Activated CD4-positive, CD25-positive, alpha-beta regulatory T cell (primary cell): ENCODE measurements at regions not wholly inside any gene's neighbourhood (a gene's known extent, or its start where the extent isn't known, plus 50 kb on each side); places are given as distances from the start of the nearest gene placed in this dataset.

Source experiments
- DNase-seq, 4 experiments: peaks; one replicate each; lab custom pipeline; 2025; lab: John Stamatoyannopoulos, UW

DNA sequence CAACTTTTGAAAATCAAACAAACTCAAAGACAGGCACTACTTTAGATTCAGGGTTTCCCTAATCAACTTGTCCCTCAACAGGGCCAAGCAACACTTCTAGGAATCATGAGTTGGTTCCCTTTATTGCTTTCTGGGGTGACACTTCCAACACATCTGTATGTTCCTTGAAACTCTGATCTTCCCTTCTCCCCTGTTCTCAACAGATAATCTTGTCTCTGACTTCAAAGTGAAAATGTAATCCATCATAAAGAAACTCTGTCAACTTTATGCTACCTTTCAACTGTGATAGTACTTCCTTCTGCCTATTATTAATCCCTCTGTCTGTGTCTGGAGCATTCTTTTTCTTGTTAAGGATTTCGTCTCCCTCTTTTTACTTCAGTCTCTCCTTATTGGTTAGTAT is 250.1 kb upstream of the MEF2C start:
- DNase-seq, result no peak

DNA sequence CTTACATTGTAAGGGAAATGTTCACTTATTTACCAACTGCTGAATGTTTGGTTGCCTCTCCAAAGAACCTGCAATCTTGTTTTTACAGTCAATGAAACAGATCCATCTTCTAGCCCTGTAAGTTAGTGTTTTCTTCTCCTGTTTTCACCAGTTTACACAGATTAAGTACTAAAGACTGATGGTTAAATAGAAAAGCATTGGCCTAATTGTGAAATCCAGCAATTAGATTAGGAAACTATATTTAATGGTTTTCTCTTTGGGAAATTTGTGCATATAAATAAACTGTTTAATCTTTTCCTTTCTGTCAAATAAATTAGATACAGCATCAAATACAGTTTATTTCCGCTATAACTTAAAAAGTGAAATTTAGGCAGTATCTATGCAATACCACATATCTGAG is 247.9 kb upstream of the MEF2C start:
- no peak for DNase-seq

DNA sequence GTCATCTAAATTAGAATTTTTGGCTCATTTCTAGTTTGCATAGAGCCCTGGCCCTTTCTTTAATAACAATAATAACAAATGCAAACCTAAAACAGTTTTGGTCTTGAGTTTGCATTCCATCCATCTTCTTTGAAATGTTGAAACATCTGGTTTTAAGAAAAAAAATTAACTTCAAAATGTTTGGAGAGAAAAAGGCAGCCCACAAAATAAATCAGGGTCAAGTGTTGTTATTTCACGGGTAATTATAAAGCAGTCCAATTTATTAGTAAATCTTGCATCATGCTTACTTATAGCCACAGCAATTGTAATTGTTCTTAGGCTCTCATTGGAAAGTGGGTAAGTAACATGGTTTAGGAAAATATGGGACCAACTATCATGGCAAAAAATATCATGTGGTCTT is 247.0 kb upstream of the MEF2C start:
- no peak for DNase-seq

DNA sequence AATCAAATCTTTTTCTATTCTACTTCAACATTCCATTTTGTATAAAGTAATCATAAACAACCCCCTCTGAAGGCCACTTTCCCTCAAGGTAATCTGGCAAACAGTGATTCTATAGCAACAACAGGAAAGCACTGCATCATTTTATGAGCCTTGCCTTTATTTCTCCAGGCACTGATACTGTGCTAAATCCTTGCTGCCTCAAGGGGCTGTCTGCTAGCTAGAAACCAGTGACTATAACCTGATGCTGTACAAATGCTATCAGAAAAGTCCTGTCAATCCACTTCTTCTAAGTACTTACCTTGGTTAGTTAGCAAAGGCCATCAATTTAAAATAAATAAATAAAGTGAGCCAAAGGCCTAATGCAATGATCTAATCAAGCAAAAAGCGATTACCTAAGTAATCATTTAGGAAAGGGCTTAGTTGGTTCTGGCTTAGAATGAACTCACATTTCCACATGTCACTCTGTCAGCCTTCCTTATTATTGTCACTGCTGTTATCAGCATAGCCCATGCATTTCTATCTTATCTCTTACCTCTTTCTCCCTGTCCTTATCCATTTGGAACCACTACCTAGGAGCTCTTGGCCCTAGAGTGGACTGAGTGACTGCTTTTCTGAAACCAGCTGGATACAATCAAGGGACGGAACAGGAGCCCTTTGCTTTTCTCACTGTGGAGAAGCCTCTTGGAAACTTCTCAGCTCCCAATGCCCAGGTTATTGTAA is 246.1 kb upstream of the MEF2C start:
- DNase-seq, result no peak

DNA sequence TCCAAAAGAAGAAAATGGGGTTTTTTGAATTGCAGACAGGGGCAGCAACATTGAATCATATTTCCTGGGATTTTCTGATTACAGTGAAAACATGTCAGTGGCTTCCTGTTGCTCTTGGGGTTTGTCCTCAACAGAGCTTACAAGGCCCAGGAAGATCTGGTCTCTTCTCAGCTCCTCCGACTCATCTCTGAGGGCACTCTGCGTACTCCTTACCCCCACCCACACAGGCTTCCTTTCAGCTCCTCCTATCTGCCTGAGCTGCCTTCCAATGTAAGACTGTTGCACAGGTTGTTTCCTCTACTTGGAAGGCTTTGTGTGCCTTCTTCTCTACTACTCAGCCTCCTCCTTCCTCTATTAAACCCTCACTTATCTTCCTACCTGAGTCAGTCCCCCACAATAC is 245.1 kb upstream of the MEF2C start:
- no peak for DNase-seq

DNA sequence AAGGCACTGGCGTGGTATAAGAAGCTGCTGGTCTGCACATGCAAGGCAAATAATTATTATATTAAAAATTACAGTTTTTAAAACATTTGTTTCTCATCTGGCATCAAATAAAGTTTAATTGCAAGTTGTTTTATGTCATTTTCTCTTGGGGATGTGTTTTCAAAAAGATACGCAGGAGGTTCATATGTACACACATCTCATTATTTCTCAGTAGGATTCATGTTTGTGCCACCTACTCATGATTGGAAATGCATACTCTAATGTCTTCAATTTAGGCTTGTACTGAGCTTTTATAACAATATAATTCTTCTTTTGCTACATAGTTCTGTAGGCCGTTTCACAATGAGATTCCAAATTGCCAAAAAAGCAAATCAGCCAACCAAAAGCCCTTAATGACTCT is 244.2 kb upstream of the MEF2C start:
- no peak for DNase-seq

DNA sequence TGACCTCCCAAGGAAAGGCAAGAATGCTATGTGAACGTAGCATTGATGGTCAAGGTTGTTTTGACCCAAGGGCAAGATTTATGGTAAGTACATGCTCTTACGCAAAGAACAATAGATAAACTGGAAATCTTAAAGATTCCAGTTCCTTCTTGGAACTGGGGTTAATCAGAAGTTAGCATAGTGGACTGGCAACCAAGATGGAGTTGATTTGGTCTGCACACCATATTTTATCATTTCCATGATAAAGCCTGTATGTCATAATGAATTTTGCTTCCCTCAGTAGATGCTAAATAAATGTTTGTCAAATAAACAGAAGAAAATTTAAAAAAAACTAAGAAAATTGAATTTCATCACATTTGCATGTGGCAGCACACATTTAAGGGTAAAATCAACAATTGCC is 242.4 kb upstream of the MEF2C start:
- DNase-seq, result no peak

DNA sequence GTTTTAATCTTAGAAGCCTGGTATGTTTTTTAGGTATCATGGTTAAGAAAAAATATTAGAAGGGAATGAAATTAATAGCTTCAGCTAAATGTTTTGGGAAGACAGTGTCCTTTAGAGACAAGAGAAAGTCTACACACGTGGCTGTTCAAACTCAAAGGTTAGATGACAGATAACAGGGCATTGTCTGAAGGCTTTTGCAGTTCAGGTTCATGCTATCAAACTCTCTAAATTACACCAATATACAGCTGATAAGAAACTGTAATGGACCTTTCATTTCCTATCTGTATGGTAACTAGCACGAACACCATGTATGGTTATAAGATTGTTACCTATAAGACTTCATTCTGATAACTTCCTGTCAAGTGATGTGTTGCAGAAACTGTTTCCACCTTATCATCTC is 240.6 kb upstream of the MEF2C start:
- no peak for DNase-seq

DNA sequence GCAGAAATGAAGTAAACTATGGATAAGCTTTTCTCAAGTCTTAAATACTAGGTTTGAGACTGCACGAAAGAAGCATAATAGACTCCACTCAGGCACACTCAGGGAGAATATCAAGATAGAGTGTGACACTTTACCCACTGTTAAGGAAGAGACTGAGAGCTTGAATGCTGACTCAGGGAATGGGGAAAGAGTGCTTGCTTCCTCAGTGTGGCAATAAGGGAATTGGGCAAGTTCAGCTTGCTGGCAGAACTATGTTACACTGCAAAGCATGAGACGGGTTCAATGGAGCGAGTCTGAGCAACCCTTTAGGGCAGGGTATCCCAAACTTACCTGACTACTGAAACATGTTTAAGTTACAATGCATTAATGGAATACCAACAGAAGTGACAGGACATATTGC is 237.7 kb upstream of the MEF2C start:
- no peak for DNase-seq

DNA sequence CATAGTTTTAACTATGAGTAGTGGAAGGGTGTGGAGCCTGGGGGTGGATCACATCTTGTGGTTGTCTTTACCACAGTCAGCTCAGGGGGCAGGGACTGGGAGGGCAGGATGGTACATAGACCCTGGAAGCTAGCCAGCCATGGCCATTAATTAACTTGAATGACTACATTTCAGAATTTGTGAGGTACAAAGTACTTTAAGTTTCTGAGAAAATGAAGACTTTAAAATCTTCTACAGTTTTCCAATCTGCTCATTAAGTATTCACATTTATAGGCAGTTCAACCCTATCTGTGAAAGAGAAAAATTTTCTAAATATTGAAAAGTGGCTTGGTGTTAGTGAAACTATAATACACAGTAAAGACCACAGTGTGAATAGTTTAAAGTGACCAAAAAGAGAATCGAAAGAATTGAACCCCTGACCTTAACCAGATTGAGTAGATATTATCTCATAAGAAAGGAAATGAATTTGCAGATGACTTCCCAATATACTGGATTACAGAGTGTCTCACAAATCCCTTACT is 234.2 kb upstream of the MEF2C start:
- no peak for DNase-seq

DNA sequence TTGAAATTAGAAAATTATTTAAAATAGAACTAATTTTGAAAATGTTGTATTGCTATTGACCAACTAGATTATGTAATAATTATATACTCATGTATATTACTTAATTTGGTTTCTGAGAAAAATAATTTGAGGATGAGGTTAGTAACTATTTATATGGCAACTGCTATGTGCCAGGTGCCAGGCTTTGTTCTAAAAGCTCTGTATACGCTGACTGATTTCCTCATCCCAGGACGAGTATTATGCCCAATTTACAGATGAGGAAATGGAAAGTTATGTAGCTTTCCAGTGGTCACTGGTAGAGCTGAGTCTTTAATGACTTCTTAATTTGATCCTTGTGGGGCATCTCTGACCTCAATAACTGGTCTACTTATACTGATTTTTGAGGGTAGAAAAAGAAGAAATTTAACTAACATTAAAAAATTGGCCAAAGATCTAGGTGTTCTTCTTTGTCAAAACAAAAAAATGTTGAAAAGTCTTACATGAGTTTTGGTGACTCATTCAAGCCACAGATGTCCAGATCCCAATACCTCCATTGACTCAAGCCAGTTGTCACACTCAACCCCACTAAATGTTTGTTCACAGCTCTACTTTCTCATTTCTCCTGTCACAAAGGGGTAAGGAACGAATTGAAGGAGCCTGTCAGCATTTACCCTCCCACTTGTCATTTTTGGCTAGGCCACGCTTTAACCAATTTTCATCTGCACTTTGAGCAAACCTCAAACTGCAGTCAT is 228.1 kb upstream of the MEF2C start:
- DNase-seq, result no peak

DNA sequence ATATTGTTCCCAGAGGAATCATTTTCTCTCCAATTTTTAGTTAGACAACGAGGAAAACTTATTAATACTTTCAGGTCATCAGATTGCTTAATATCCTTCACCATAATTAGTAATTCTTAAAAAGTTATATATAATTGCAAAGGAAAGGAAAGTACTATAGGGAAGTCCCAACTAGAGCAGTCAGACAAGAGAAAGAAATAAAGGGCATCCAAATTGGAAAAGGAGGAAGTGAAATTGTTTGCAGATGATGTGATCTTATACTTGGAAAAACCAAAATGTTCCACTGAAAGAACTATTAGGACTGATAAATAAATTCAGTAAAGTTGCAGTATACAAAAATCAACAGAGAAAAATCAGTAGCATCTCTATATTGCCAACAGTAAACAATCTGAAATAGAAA is 223.5 kb upstream of the MEF2C start:
- no peak for DNase-seq

DNA sequence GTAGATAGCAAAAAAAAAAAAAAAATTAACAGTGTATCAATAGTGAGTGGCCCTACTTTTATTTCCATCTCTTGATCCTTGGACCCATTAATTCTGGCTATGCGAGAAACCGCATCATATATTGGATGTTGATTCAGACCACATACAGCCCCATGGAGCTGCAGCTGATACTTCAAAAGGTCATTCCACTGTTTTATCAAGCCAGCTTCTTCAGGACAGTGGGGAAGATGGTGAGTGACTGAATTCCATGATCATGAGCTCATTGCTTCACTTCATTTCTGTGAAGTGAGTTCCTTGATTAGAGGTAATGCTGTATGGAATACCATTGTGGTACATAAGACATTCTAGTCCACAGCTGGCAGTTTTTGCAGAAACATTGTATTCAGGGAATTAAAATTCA is 222.9 kb upstream of the MEF2C start:
- DNase-seq, result no peak

DNA sequence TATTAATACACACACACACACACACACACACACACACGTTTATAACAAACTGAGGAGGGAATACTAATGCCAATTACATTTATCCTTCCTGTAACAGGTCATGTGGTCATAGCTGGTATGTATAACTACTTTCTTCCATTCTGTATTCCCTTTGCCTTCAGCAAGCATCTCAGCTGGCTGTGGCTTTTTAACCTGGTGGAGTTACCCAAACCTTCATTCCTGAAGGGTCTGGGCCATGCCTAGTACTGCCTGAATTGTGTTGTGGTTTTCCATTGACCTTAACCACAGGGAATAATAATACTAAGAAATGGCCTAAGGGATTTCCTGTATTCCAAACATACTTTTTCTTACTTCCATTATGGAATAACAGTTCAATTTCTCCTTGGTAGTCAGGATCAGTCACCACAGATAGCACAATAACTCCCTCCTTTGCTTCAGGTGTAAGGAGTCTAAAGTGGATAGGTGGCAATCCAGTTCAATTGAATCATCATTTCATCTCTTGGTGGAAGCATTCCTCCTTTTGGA is 222.2 kb upstream of the MEF2C start:
- no peak for DNase-seq

DNA sequence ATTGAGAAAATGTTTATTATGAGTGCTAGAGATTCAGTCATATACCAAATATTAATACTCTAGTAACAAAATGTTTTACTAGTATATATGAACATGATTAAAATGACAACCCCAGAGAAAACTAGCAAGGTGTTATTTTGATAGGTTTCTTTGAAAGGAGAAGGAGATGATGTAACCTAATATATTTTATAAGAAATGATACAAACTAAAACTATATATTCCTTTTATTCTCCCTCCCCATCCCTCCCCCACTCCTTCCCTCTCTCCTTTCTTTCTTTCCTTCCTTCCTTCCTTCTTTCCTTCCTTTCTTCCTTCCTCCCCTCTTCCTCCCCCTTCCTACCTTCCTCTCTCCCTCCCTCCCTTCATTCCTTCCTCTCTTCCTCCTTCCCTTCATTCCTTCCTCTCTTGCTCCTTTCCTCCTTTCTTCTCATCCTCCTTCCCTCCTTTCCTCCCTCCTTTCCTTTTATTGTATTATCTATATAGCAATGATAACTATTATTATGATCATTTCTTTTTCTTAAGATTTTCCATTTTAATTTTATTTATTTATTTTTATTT is 215.3 kb upstream of the MEF2C start:
- no peak for DNase-seq

DNA sequence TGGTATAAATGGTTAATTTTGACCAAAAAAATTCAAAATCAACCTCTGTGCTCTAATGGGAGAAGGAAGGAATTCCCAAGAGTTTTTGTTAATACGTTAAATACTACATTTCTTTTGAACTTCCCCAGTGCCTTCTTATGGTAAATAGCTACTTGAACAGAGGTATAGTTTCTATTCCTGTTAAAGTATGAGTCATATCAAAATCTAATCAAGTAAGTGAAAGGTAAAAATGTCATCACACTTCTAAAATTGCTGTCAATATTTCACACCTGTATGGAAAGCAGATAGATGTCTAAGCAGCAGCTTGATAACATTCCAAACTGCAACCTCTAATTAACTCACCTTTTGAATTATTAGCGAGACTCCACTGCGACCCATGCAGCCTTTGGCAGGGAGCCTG is 214.1 kb upstream of the MEF2C start:
- DNase-seq, result no peak

DNA sequence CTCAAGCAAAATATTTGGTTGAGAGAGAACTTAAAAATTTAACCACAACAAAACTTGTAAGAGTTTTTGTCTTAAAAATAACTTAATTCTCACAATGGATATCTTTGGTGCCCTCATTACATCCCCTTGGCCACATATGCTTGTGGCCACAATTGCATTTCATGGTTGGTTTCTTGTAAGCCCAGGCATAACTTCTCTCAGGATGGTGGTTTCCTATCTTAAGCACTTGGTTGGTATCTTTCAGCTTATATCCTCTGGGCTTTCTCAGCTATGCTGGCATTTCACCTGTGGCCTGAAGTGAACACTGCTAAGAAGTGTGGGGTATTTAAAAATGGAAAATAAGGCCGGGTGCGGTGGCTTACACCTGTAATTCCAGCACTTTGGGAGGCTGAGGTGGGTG is 212.4 kb upstream of the MEF2C start:
- DNase-seq, result no peak

DNA sequence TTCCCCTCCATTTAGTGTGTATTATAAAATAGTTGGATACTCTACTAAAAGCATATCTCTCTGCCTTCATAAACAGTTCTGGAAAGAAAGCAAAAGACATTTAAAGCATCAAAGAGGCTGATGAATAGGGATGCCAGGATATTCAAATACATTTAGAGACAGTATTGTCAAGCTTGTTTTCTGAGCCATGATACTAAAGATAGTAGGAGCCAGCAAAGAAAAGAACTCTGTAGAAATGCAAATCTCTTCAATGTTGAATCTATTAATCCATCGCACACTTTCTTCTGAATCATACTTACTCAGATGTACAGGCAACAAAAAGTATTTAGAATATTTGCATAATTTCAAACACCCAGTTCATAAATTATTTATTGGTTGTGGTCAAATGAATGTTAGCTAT is 207.1 kb upstream of the MEF2C start:
- DNase-seq, result no peak

DNA sequence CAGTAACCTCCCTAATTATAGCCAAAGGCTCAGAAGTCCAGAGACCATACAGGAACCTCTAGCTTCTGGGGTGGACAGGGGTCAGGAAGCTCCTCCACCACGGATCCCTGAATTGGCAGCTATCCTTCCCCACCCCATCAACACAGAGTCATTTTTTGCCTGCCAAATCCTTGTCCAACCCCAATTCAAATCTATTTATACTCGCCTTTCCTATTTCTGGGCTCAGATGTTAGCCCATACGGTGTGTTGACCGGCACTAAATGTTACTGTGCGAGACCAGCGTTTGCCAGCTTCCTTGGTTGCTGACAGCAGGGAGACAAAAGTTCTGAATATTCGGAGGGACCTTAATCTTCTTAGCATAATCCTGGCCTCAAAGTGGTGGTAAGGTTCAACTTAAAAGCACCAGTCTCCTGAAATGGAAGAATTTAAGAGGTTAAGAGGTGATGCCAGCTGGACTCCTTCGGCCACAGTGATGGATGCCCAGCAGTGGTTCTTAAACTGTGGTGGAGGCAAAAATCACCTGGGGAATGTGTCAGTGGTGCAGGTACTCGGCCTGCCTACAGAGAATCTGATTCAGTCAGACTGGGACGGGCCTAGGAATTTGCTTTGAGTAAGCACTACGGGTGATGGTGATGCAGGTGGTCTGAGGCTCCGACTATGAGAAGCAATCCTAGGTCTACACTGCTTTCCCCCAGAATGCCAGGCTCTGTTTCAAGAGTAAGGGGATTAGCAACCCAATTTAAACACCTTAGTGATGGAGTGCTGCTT is 204.8 kb upstream of the MEF2C start:
- DNase-seq, result no peak

DNA sequence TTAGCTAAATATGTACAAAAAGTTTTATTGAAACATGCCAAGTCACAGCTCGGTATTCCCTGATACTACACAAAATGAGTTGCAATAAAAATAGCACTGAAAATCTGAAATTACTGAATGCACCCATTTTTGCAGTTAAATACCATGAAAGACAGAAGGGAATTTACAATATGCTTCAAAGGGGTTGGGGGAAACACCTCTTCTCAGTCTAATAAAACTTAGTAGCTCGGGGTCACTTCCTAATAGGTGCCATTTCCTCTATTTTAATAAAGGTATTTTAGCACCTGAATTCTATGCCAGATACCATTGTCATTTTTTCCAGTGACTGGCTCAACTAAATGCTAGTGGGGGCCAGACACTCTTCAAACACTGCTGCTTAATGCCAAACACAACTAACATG is 204.1 kb upstream of the MEF2C start:
- DNase-seq, result no peak

DNA sequence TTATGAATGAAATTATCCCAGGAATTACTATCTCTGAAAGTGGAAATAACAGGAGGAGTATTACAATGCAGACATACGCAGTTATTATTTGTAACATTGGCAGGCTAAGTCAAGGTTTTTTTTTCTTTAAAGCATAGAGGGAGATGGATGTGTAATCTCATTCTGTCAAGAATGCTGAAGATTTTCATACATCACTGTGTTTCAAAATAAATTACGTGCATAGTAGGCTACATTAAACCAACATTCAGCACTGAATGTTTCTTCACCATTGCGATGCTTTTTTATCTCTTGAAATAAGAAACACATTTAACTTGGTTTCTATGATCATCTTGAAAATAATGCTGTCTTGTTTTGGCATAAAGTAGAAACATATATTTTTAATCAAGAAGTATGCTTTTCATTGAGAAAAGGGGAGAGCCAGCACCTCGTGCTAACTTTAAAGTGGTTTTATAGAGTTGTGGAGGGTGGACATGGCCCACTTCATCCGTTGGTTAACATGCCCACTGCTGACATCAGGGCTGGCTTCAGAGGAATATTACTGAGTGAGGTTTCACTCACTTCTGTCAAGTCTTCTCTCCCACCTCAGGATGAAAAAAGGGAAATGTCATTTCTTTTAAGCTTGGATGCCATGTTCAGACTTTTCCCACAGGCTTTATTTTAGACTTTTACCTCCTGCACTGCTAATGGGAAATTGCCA is 203.6 kb upstream of the MEF2C start:
- no peak for DNase-seq

DNA sequence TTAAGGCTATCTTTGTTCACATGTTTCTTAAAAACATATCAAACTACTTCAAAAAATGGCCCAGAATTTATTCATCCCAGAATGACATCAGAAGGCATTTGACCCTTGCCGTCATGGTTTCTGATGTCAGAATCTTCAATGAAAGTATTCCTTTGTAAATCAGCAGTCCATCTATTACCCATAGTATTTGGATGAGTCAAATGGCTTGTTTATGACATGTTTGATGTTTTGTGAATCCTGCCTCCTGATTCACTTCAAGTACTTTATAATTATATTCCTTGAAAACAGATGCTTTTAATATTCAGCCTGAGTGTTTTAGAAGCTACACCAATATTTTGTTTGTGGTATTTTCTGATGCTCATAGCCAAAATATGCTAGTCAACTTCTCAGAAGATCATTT is 200.8 kb upstream of the MEF2C start:
- no peak for DNase-seq
